Vagina (tissue), 2 donors: ENCODE measurements at regions not wholly inside any gene's neighbourhood (a gene's known extent, or its start where the extent isn't known, plus 50 kb on each side); places are given as distances from the start of the nearest gene placed in this dataset.

Experiments
- POLR2A ChIP-seq, 2 donors: fragments of 450-650 bp; IDR thresholded peaks; one replicate each; pipeline ENCODE4 v1.6.1; 2017; ENCODE audit warnings: antibody characterized with exemption in 2 of 2, mild to moderate bottlenecking in 2 of 2, moderate library complexity in 2 of 2
- TF ChIP-seq, protein P1 (sequence below), 3 experiments: fragments of 450-650 bp in 2 of 3; fragments of 200-600 bp in 1 of 3; sonication (generic) in 1 of 3; IDR thresholded peaks; one replicate each; pipeline ENCODE4 v1.5.1; 2017 to 2019; ENCODE audit warnings: antibody characterized with exemption in 3 of 3, mild to moderate bottlenecking in 2 of 3, moderate library complexity in 2 of 3

DNA sequence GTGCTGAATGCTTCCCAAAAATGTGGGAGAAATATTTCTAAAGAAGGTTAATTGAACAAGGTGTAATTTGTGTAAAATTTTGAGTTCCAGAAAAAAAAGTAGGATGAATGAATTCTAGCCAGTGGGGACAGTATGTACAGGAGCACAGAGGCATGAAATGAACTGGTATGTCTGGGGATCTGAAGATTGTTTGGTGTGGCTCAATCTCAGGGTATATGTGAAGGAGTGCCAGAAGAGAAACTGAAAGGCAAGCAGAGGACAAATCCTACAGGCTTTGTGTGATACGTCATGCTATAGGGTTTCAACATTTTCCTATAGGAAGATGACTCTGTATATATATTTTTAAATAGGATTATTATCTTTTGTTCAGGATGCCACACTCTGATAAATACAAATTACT, 126.9 kb downstream of the FAM181B start:
- TF ChIP-seq, protein P1, sequence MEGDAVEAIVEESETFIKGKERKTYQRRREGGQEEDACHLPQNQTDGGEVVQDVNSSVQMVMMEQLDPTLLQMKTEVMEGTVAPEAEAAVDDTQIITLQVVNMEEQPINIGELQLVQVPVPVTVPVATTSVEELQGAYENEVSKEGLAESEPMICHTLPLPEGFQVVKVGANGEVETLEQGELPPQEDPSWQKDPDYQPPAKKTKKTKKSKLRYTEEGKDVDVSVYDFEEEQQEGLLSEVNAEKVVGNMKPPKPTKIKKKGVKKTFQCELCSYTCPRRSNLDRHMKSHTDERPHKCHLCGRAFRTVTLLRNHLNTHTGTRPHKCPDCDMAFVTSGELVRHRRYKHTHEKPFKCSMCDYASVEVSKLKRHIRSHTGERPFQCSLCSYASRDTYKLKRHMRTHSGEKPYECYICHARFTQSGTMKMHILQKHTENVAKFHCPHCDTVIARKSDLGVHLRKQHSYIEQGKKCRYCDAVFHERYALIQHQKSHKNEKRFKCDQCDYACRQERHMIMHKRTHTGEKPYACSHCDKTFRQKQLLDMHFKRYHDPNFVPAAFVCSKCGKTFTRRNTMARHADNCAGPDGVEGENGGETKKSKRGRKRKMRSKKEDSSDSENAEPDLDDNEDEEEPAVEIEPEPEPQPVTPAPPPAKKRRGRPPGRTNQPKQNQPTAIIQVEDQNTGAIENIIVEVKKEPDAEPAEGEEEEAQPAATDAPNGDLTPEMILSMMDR (IDR thresholded peaks at IDR 0.05) = no peak
- no peak for TF ChIP-seq POLR2A (IDR thresholded peaks at IDR 0.05)
